Endodermal cell (in vitro differentiated cells): ENCODE measurements at regions not wholly inside any gene's neighbourhood (a gene's known extent, or its start where the extent isn't known, plus 50 kb on each side); places are given as distances from the start of the nearest gene placed in this dataset.

Source experiments
- DNase-seq: peaks from one replicate; pipeline ENCODE4 v3.0.0-alpha.2; 2017
- H3K27ac ChIP-seq: 2 replicates; pipeline ENCODE4 v1.5.1; 2013; ENCODE audit warnings: mild to moderate bottlenecking, low read depth, low read length, moderate library complexity
- H3K27me3 ChIP-seq: 2 replicates; pipeline ENCODE4 v1.6.1; 2013; ENCODE audit warnings: mild to moderate bottlenecking, low read length, moderate library complexity; ENCODE audit not compliant: insufficient read depth, control insufficient read depth, poor library complexity, severe bottlenecking
- H3K36me3 ChIP-seq: 2 replicates; pipeline ENCODE4 v1.7.0; 2013; ENCODE audit warnings: mild to moderate bottlenecking, low read length, moderate library complexity; ENCODE audit not compliant: control insufficient read depth, insufficient read depth
- H3K4me1 ChIP-seq: one replicate; pipeline ENCODE4 v1.7.0; 2013; ENCODE audit warnings: low read length; ENCODE audit not compliant: control insufficient read depth, insufficient read depth
- H3K4me3 ChIP-seq: 2 replicates; pipeline ENCODE4 v1.5.1; 2013; ENCODE audit warnings: mild to moderate bottlenecking, low read length, moderate library complexity
- H3K9ac ChIP-seq: 2 replicates; pipeline ENCODE4 v1.6.1; 2013; ENCODE audit warnings: mild to moderate bottlenecking, low read length, moderate library complexity; ENCODE audit not compliant: poor library complexity, severe bottlenecking; ENCODE audit errors: extremely low read depth
- H3K9me3 ChIP-seq: 2 replicates; pipeline ENCODE4 v1.6.1; 2013; ENCODE audit warnings: mild to moderate bottlenecking, low read length, moderate library complexity; ENCODE audit not compliant: control insufficient read depth
- H3K27ac Mint-ChIP-seq: 2 replicates; pipeline ENCODE4 v1.8.0; 2020; ENCODE audit warnings: mixed read lengths
- H3K27me3 Mint-ChIP-seq: 2 replicates; pipeline ENCODE4 v1.8.0; 2021; ENCODE audit warnings: mild to moderate bottlenecking, mixed read lengths; ENCODE audit not compliant: insufficient read depth
- H3K36me3 Mint-ChIP-seq: 2 replicates; pipeline ENCODE4 v1.8.0; 2020; ENCODE audit warnings: low read depth, mixed read lengths
- H3K4me1 Mint-ChIP-seq: 2 replicates; pipeline ENCODE4 v1.8.0; 2020; ENCODE audit warnings: mixed read lengths
- H3K4me3 Mint-ChIP-seq: 2 replicates; pipeline ENCODE4 v1.8.0; 2020; ENCODE audit warnings: mild to moderate bottlenecking, moderate library complexity, mixed read lengths
- H3K9me3 Mint-ChIP-seq: 2 replicates; pipeline ENCODE4 v1.8.0; 2020; ENCODE audit warnings: mild to moderate bottlenecking, mixed read lengths
- CTCF ChIP-seq: fragments of 200-600 bp; sonication (generic); conservative IDR thresholded peaks from 2 replicates; pipeline ENCODE4 v1.5.0; 2021; ENCODE audit warnings: antibody characterized with exemption, mild to moderate bottlenecking
- WGBS, 2 experiments: methylation state at CpG; one replicate each; pipeline versions ENCODE4 v1.1.5 to v1.1.7; 2013; ENCODE audit warnings: missing lambda C conversion rate in 2 of 2, mixed read lengths in 1 of 2; ENCODE audit not compliant: insufficient coverage in 1 of 2, insufficient read length in 1 of 2; 5-methylcytosine and 5-hydroxymethylcytosine counted together

GRCh38 chr3:27657871-27658270, 64.3 kb downstream of the EOMES start:
- H3K36me3 ChIP-seq, result no peaks in the 10 kb centered on the region
- H3K9me3 ChIP-seq, result no peaks in the 10 kb centered on the region
- H3K27ac ChIP-seq, result no peak overlapping the region
- no peak for TF ChIP-seq CTCF
- H3K9ac ChIP-seq, result no peak overlapping the region
- H3K27me3 ChIP-seq, result no peaks in the 10 kb centered on the region
- H3K4me1 Mint-ChIP-seq, result peaks cover 16% of the 10 kb centered on the region
- no peaks in the 10 kb centered on the region for H3K4me1 ChIP-seq
- H3K9me3 Mint-ChIP-seq, result no peaks in the 10 kb centered on the region
- H3K27ac Mint-ChIP-seq, result no peak overlapping the region
- no peak for DNase-seq
- 89 to 100% methylated on average over 2 of the region's 2 CpGs for WGBS, 2 experiments
- peaks cover 4% of the 10 kb centered on the region for H3K27me3 Mint-ChIP-seq
- no peak overlapping the region for H3K4me3 Mint-ChIP-seq
- no peaks in the 10 kb centered on the region for H3K36me3 Mint-ChIP-seq
- H3K4me3 ChIP-seq, result no peak overlapping the region

- WGBS, 2 experiments, result 83 to 91% methylated on average over 3 to 4 of the region's 4 CpGs
- Mint-ChIP-seq H3K4me1 (peaks cover 16% of the 10 kb centered on the region), H3K27me3 (peaks cover 4% of the 10 kb centered on the region), H3K27ac (no peak overlapping the region), H3K4me3 (no peak overlapping the region), H3K36me3 (no peaks in the 10 kb centered on the region), H3K9me3 (no peaks in the 10 kb centered on the region)
- Histone ChIP-seq H3K36me3 (no peaks in the 10 kb centered on the region), H3K4me3 (no peak overlapping the region), H3K27me3 (no peaks in the 10 kb centered on the region), H3K9ac (no peak overlapping the region), H3K27ac (no peak overlapping the region), H3K4me1 (no peaks in the 10 kb centered on the region), H3K9me3 (no peaks in the 10 kb centered on the region)
- no peak for TF ChIP-seq CTCF
- DNase-seq, result no peak
These were observed 64.7 kb downstream of the EOMES start for GRCh38 chr3:27657404-27657803.

GRCh38 chr3:27656790-27657189, 65.3 kb downstream of the EOMES start:
- no peaks in the 10 kb centered on the region for H3K36me3 Mint-ChIP-seq
- Histone ChIP-seq H3K27me3 (no peaks in the 10 kb centered on the region), H3K9ac (no peak overlapping the region), H3K9me3 (no peaks in the 10 kb centered on the region), H3K4me3 (no peak overlapping the region), H3K4me1 (no peaks in the 10 kb centered on the region), H3K27ac (no peak overlapping the region), H3K36me3 (no peaks in the 10 kb centered on the region)
- H3K4me1 Mint-ChIP-seq, result peaks cover 16% of the 10 kb centered on the region
- no peak overlapping the region for H3K27ac Mint-ChIP-seq
- no peak overlapping the region for H3K4me3 Mint-ChIP-seq
- DNase-seq, result no peak
- peaks cover 4% of the 10 kb centered on the region for H3K27me3 Mint-ChIP-seq
- no peaks in the 10 kb centered on the region for H3K9me3 Mint-ChIP-seq
- WGBS, 2 experiments, result 86 to 100% methylated on average over 1 of the region's 1 CpG
- TF ChIP-seq CTCF, result no peak
